ENCODE measurements at regions not wholly inside any gene's neighbourhood (a gene's known extent, or its start where the extent isn't known, plus 50 kb on each side); places are given as distances from the start of the nearest gene placed in this dataset.

DNA sequence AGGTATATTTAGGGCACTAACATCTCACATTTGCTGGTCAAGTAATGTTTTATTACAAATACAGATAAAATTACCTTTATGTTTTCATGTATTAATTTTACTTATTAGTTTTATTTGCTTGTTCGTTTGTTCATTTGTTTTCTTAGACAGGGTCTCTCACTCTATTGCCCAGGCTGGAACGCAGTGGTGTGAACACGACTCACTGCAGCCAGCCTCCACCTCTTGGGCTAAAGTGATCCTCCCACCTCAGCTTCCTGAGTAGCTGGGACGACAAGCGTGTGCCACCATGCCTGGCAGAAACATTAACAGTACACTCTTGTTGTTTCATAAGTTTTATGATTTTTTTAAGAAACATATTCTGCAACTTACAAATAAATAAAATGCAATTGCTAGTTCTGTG, 123.2 kb downstream of the ZNF608 start:
- TF ChIP-seq POLR2AphosphoS5 (IDR thresholded peaks at IDR 0.05; ENCODE audit: low read depth, low read length) = no peak
- TF ChIP-seq SIN3A (IDR thresholded peaks at IDR 0.05; ENCODE audit: borderline replicate concordance, insufficient read depth, low read length) = no peak
- no peak for TF ChIP-seq FOXP2 (optimal IDR thresholded peaks at IDR 0.05; ENCODE audit: borderline replicate concordance, extremely low read depth, extremely low read length, insufficient read depth)
- TF ChIP-seq, protein P1, sequence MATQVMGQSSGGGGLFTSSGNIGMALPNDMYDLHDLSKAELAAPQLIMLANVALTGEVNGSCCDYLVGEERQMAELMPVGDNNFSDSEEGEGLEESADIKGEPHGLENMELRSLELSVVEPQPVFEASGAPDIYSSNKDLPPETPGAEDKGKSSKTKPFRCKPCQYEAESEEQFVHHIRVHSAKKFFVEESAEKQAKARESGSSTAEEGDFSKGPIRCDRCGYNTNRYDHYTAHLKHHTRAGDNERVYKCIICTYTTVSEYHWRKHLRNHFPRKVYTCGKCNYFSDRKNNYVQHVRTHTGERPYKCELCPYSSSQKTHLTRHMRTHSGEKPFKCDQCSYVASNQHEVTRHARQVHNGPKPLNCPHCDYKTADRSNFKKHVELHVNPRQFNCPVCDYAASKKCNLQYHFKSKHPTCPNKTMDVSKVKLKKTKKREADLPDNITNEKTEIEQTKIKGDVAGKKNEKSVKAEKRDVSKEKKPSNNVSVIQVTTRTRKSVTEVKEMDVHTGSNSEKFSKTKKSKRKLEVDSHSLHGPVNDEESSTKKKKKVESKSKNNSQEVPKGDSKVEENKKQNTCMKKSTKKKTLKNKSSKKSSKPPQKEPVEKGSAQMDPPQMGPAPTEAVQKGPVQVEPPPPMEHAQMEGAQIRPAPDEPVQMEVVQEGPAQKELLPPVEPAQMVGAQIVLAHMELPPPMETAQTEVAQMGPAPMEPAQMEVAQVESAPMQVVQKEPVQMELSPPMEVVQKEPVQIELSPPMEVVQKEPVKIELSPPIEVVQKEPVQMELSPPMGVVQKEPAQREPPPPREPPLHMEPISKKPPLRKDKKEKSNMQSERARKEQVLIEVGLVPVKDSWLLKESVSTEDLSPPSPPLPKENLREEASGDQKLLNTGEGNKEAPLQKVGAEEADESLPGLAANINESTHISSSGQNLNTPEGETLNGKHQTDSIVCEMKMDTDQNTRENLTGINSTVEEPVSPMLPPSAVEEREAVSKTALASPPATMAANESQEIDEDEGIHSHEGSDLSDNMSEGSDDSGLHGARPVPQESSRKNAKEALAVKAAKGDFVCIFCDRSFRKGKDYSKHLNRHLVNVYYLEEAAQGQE (IDR thresholded peaks at IDR 0.05; ENCODE audit: insufficient read depth in 1 of 2, low read depth in 2 of 2, low read length in 2 of 2) = no peak
